OCI-LY7 (cell line): ENCODE measurements at regions not wholly inside any gene's neighbourhood (a gene's known extent, or its start where the extent isn't known, plus 50 kb on each side); places are given as distances from the start of the nearest gene placed in this dataset.

ENCODE experiments used
- CTCF ChIP-seq: fragments of 200-600 bp; sonication (generic); conservative IDR thresholded peaks from 2 replicates; pipeline ENCODE4 v1.5.1; 2014; ENCODE audit warnings: mild to moderate bottlenecking, antibody characterized with exemption, low read length, moderate library complexity, mixed read lengths
- EZH2phosphoT487 ChIP-seq: fragments of 200-600 bp; sonication (generic); IDR thresholded peaks from 2 replicates; pipeline ENCODE4 v1.6.1; 2018; ENCODE audit warnings: low read depth, borderline replicate concordance, mild to moderate bottlenecking, mixed run types, antibody characterized with exemption, low read length, moderate library complexity, mixed read lengths

GRCh38 chr9:71602652-71603051 lies 165.7 kb downstream of the CEMIP2 start:
- TF ChIP-seq CTCF (no peak), EZH2phosphoT487 (no peak)
